HL-60 (cell line): ENCODE measurements at regions not wholly inside any gene's neighbourhood (a gene's known extent, or its start where the extent isn't known, plus 50 kb on each side); places are given as distances from the start of the nearest gene placed in this dataset.
A peak's percentile ranks its signal among the peaks of the same experiment; 100 is the strongest.

Experiments used
- DNase-seq, 2 experiments: peaks; one replicate each; pipeline ENCODE4 v3.0.0-alpha.2; 2010 to 2020; ENCODE audit warnings: low read depth in 1 of 2, low spot score in 1 of 2
- H3K27ac ChIP-seq: fragments of 250-450 bp; sonication (Bioruptor Pico); replicated peaks from 2 replicates; pipeline ENCODE4 v1.5.1; 2020; ENCODE audit warnings: mild to moderate bottlenecking, moderate library complexity
- H3K27me3 ChIP-seq: fragments of 250-450 bp; sonication (Bioruptor Pico); 2 replicates; pipeline ENCODE4 v1.5.1; 2021; ENCODE audit warnings: mild to moderate bottlenecking, moderate library complexity; ENCODE audit not compliant: insufficient read depth, poor library complexity, severe bottlenecking
- H3K4me3 ChIP-seq: replicated peaks from 2 replicates; pipeline ENCODE4 v1.5.1; 2011; ENCODE audit warnings: mild to moderate bottlenecking, control low read depth, low read length; ENCODE audit not compliant: insufficient read depth
- CTCF ChIP-seq: IDR thresholded peaks from one replicate; pipeline ENCODE4 v1.5.1; 2011; ENCODE audit warnings: low read length, control low read depth, inconsistent platforms; ENCODE audit not compliant: insufficient read depth
- GABPA ChIP-seq: IDR thresholded peaks from 2 replicates; pipeline ENCODE4 v1.6.1; 2012; ENCODE audit warnings: low read depth
- POLR2AphosphoS5 ChIP-seq: IDR thresholded peaks from 2 replicates; pipeline ENCODE4 v1.6.1; 2012; ENCODE audit warnings: low read depth
- REST ChIP-seq: IDR thresholded peaks from 2 replicates; pipeline ENCODE4 v1.6.1; 2012; ENCODE audit warnings: low read depth; ENCODE audit not compliant: insufficient replicate concordance
- SPI1 ChIP-seq: IDR thresholded peaks from 2 replicates; pipeline ENCODE4 v1.6.1; 2012; ENCODE audit warnings: low read depth, mild to moderate bottlenecking, borderline replicate concordance

GRCh38 chr16:85402910-85403692 is 210.0 kb upstream of the GSE1 start:
- peak in 1 of 2 experiments; percentile 55 for DNase-seq
- Histone ChIP-seq H3K4me3 (no peak overlapping the region), H3K27ac (no peak overlapping the region), H3K27me3 (no peaks in the 10 kb centered on the region)
- peak; percentile 82 for TF ChIP-seq POLR2AphosphoS5
- TF ChIP-seq REST = no peak
- no peak for TF ChIP-seq GABPA
- no peak for TF ChIP-seq CTCF
- TF ChIP-seq SPI1 = 0 out of 2 replicates have a peak, but pooled peaks have one; percentile 16

- TF ChIP-seq SPI1 (no peak), CTCF (no peak), GABPA (no peak), POLR2AphosphoS5 (no peak), REST (no peak)
- H3K27me3 ChIP-seq = no peaks in the 10 kb centered on the region
- no peak overlapping the region for H3K27ac ChIP-seq
- DNase-seq = no peak
- no peak overlapping the region for H3K4me3 ChIP-seq
These were observed 209.4 kb upstream of the GSE1 start for GRCh38 chr16:85403693-85404092.

- TF ChIP-seq GABPA = no peak
- no peak for TF ChIP-seq POLR2AphosphoS5
- TF ChIP-seq CTCF = no peak
- TF ChIP-seq SPI1 = no peak
- no peak for TF ChIP-seq REST
- no peaks in the 10 kb centered on the region for H3K27me3 ChIP-seq
- H3K27ac ChIP-seq = no peak overlapping the region
- H3K4me3 ChIP-seq = no peak overlapping the region
- DNase-seq = no peak
These were observed 200.1 kb upstream of the GSE1 start for GRCh38 chr16:85412911-85413520.
